ENCODE measurements at regions not wholly inside any gene's neighbourhood (a gene's known extent, or its start where the extent isn't known, plus 50 kb on each side); places are given as distances from the start of the nearest gene placed in this dataset.

DNA sequence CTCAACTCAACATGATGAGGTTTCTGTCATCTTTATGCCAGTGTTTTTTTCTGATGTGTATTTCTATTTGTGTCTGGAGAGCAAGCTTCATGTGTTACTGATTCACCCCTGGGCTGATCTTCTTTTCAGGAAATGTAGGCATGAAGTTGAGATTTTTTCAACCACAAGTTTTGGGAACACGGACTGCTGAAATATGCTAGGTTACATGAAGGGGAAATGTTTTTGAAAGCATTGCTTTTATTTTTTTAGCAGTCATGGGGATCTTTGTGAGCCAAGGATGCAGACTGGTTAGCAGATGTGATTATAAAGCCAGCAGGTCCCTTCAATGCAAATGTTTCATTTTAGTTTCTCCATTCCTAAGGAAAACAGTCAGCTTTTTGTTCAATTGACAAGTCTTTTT lies 219.3 kb upstream of the COL8A1 start:
- TF ChIP-seq, protein P1, sequence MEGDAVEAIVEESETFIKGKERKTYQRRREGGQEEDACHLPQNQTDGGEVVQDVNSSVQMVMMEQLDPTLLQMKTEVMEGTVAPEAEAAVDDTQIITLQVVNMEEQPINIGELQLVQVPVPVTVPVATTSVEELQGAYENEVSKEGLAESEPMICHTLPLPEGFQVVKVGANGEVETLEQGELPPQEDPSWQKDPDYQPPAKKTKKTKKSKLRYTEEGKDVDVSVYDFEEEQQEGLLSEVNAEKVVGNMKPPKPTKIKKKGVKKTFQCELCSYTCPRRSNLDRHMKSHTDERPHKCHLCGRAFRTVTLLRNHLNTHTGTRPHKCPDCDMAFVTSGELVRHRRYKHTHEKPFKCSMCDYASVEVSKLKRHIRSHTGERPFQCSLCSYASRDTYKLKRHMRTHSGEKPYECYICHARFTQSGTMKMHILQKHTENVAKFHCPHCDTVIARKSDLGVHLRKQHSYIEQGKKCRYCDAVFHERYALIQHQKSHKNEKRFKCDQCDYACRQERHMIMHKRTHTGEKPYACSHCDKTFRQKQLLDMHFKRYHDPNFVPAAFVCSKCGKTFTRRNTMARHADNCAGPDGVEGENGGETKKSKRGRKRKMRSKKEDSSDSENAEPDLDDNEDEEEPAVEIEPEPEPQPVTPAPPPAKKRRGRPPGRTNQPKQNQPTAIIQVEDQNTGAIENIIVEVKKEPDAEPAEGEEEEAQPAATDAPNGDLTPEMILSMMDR (IDR thresholded peaks at IDR 0.05), result no peak
- no peak for TF ChIP-seq EP300 (IDR thresholded peaks at IDR 0.05)

Data from stomach (tissue), 4 donors.